ENCODE measurements at regions not wholly inside any gene's neighbourhood (a gene's known extent, or its start where the extent isn't known, plus 50 kb on each side); places are given as distances from the start of the nearest gene placed in this dataset.

DNA sequence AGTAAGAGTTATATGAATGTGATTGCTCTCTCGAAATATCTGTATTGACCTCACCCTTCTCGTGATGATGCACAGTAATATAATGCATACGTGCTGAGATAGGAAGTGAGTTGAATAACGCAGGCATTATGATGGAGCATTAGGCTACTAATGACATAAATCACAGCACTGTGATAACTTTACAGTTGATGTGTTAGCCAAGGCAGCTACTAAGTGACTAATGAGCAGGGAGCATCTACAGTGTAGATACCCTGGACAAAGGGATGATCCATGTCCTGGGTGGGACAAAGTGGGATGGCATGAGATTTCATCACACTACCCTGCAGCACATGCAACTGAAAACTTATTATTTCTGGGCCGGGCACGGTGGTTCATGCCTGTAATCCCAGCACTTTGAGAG is 68.4 kb downstream of the HDGFL1 start:
- TF ChIP-seq, protein P1, sequence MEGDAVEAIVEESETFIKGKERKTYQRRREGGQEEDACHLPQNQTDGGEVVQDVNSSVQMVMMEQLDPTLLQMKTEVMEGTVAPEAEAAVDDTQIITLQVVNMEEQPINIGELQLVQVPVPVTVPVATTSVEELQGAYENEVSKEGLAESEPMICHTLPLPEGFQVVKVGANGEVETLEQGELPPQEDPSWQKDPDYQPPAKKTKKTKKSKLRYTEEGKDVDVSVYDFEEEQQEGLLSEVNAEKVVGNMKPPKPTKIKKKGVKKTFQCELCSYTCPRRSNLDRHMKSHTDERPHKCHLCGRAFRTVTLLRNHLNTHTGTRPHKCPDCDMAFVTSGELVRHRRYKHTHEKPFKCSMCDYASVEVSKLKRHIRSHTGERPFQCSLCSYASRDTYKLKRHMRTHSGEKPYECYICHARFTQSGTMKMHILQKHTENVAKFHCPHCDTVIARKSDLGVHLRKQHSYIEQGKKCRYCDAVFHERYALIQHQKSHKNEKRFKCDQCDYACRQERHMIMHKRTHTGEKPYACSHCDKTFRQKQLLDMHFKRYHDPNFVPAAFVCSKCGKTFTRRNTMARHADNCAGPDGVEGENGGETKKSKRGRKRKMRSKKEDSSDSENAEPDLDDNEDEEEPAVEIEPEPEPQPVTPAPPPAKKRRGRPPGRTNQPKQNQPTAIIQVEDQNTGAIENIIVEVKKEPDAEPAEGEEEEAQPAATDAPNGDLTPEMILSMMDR (IDR thresholded peaks at IDR 0.05; ENCODE audit: control insufficient read depth, extremely low read depth, insufficient read depth), result no peak
- no peak overlapping the region for H3K4me3 ChIP-seq (ENCODE audit: low read depth, low read length)
- DNase-seq (ENCODE audit: low read depth), result no peak

DNA sequence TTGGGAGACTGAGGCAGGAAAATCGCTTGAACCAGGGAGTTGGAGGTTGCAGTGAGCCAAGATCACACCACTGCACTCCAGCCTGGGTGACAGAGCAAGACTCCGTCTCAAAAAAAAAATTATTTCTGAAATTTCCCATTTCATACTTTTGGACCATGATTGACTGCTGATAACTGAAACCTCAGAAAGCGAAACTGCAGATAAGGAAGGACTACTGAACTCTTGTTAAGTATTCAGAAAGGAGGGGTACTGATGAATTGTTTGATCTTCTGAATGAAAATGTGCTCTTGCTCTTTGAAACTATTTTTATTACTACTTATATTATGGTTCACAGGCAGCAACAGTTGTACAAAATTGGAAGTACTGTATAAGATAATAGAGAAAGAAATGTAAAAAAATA is 69.0 kb downstream of the HDGFL1 start:
- no peak overlapping the region for H3K4me3 ChIP-seq (ENCODE audit: low read depth, low read length)
- TF ChIP-seq, protein P1 (IDR thresholded peaks at IDR 0.05; ENCODE audit: control insufficient read depth, extremely low read depth, insufficient read depth), result no peak
- no peak for DNase-seq (ENCODE audit: low read depth)

DNA sequence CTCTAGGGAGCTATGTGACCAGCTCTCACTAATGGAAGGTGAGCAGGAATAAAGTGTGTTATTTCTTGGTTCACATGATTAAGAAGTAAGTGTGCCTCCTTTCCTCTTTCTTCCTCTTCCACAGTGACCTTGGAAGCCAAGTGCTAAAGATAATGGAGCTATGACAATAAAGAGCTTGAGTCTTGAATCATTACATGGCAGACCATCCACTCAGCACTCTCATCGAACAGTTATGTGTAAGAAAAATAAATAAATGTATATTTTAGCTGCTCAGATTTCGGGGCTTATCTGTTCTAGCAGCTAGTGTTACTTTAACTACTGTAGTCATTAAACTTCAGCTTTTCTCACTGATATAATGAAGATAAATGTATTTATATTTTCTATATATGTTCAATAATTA is 72.9 kb downstream of the HDGFL1 start:
- no peak for DNase-seq (ENCODE audit: low read depth)
- TF ChIP-seq, protein P1 (IDR thresholded peaks at IDR 0.05; ENCODE audit: control insufficient read depth, extremely low read depth, insufficient read depth), result no peak
- no peak overlapping the region for H3K4me3 ChIP-seq (ENCODE audit: low read depth, low read length)

DNA sequence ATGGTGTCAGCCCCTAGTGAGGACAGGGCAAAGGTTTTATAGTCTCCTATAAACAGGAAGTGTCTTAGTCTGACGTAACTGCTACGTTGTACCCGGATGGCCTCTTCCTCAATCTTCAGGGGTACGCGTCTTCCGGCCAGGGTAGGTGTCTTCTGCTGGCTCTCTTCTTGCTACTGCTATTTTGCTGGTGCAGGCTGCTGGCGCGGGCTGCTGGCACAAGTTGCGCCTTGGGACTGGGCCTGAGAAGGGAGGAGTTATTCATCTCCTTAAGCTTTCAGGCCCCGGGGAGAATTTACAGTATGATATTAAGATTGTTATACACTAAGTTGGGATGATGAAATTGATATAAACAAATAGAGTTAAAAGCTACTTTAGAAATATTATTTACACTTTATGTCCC is 74.4 kb downstream of the HDGFL1 start:
- TF ChIP-seq, protein P1 (IDR thresholded peaks at IDR 0.05; ENCODE audit: control insufficient read depth, extremely low read depth, insufficient read depth), result no peak
- DNase-seq (ENCODE audit: low read depth), result no peak
- H3K4me3 ChIP-seq (ENCODE audit: low read depth, low read length), result no peak overlapping the region

DNA sequence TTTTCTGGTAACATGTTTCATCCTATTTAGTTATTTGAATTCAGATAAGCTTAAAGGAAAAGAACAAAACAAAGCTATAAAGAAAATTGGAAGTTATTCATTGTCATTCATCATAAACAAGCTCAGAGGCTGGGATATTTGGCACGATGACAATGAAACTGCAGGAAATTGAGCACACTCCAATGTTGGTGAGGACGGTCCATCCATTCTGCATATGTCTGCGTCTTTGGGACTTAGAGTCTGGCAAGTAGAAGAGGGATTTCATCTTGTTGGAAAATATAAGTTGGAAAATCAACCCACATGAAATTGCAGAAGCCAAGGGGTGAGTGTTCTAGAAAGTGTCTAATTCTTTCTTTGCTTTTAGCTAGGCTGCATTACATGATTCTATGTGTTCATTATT is 78.4 kb downstream of the HDGFL1 start:
- H3K4me3 ChIP-seq (ENCODE audit: low read depth, low read length), result no peak overlapping the region
- TF ChIP-seq, protein P1 (IDR thresholded peaks at IDR 0.05; ENCODE audit: control insufficient read depth, extremely low read depth, insufficient read depth), result no peak
- DNase-seq (ENCODE audit: low read depth), result no peak

DNA sequence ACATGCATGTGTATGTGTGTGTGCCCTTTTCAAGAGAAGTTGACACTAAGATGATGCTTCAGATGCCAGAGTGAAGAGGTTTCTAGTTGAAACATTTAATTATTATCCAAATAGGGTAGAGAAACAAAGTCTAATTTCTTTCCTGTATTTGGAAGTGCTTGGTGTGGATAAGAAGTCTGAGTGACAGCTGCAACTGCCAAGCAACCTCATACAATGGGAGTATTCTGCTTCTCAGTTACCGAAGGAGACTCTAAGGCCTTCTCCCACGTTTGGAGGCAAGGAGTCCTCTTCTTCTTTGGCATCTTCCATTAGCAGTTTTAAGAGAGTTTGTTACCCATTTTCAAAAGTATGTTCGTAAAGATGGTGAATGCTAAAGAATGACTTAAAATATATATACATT is 82.4 kb downstream of the HDGFL1 start:
- TF ChIP-seq, protein P1 (IDR thresholded peaks at IDR 0.05; ENCODE audit: control insufficient read depth, extremely low read depth, insufficient read depth), result no peak
- H3K4me3 ChIP-seq (ENCODE audit: low read depth, low read length), result no peak overlapping the region
- no peak for DNase-seq (ENCODE audit: low read depth)

DNA sequence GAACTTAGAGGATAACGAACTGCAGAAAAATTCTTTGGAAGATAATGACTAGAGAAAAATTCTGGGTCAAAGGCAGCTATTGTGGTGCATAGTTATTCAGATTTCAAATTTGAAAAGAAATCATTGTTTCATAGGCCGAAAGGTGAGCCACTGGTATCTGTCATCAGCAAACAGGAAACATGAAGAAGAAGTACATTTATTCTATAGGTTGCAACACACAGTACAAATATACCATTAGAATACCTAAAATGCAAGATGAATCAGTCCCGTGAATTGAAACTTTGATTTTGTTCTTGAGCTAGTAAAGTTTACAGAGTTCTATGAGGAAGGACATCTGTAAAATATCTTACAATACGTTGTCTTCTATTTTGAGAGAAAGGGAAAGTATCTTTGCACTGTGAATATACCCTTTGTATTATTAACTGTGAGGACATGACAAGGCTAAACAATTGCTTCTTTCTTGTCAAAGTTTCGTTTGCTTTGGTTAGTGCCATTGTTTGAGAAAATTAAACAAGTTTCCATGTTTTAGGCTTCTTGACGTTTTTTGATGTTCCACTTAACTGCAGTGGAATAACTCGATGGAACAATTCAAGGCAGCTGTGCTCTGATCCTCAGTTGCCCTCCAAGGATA is 84.7 kb downstream of the HDGFL1 start:
- no peak for DNase-seq (ENCODE audit: low read depth)
- H3K4me3 ChIP-seq (ENCODE audit: low read depth, low read length), result no peak overlapping the region

More for the DNA sequence above, 84.7 kb downstream of the HDGFL1 start:
- TF ChIP-seq, protein P1 (IDR thresholded peaks at IDR 0.05; ENCODE audit: control insufficient read depth, extremely low read depth, insufficient read depth), result no peak

Measured in LNCaP clone FGC (cell line).